ENCODE measurements at regions not wholly inside any gene's neighbourhood (a gene's known extent, or its start where the extent isn't known, plus 50 kb on each side); places are given as distances from the start of the nearest gene placed in this dataset.

DNA sequence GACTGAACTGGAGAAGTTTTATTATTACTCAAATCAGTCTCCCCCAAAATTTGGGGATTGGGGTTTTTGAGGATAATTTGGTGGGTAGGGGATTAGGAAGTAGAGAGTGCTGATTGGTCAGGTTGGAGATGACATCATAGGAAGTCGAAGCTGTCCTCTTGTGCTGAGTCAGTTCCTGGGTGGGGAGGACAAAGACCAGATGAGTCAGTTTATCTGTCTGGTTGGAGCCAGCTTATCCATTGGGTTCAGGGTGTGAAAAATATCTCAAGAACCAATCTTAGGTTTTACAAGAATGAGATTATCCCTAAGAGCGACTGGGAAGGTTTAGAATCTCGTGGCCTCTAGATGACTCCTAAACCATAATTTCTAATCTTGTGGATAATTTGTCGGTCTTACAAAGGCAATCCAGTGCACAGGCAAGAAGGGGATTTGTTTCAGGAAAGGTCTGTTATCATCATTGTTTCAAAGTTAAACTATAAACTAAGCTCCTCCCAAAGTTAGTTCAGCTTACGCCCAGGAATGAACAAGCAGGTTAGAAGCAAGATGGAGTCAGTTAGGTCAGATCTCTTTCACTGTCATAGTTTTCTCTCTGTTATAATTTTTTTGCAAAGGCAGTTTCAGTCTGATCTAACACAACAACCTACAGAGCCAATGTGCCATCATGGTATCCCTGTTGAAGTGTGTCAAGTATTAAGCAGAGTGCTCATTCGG is 274.5 kb downstream of the SLC7A11 start:
- CTCF ChIA-PET = no interaction called here
- no peak for DNase-seq
- 83% methylated on average over 1 of the region's 6 CpGs for WGBS (ENCODE audit: insufficient coverage)

DNA sequence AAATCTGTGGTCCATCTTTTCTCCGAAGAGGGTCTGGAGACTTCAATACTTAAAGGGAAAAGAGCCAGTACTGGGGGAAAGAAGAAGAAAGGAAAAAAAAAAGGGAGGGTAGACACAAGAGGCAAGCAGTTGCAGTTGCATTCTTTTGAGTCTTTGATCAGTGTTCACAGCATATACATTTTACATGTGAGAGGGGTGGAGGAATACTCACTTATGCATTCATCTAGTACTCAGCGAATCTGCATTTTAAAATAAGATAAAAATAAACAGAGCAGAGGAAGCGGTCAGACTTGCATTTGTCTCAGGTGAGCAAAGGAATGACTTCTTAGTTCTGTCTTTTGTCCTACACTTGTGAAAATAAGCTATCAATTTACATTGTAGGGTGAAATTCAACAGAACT is 275.6 kb downstream of the SLC7A11 start:
- H3K27ac Mint-ChIP-seq = no peak overlapping the region
- Histone ChIP-seq H3K9me3 (no peaks in the 10 kb centered on the region), H3K36me3 (ENCODE audit: control insufficient read depth in 2 of 2, extremely low read depth in 1 of 2, insufficient read depth in 1 of 2, low read length in 1 of 2) (no peaks in the 10 kb centered on the region), H3K4me1 (ENCODE audit: control insufficient read depth in 1 of 2, extremely low read depth in 1 of 2, insufficient read depth in 2 of 2, low read length in 2 of 2) (no peaks in the 10 kb centered on the region), H3K27me3 (replicated peaks in 1 of 2; ENCODE audit: control insufficient read depth in 2 of 2, extremely low read depth in 1 of 2, insufficient read depth in 2 of 2, low read length in 1 of 2) (no peaks in the 10 kb centered on the region), H3K27ac (ENCODE audit: low read length) (no peak overlapping the region), H3K4me3 (ENCODE audit: control insufficient read depth in 1 of 2, extremely low read depth in 1 of 2, low read length in 1 of 2) (no peak overlapping the region)
- ChIA-PET POLR2A (no interaction called here), CTCF (no interaction called here)
- ATAC-seq (replicated peaks in 1 of 4) = no peak
- DNase-seq = no peak
- peaks cover 8 to 28% (median 21%) of the 10 kb centered on the region in 3 donors for H3K9me3 Mint-ChIP-seq
- no peak overlapping the region for H3K4me3 Mint-ChIP-seq
- WGBS (ENCODE audit: insufficient coverage) = 88% methylated on average over 1 of the region's 3 CpGs
- H3K36me3 Mint-ChIP-seq = no peaks in the 10 kb centered on the region
- no peaks in the 10 kb centered on the region for H3K4me1 Mint-ChIP-seq
- no peaks in the 10 kb centered on the region for H3K27me3 Mint-ChIP-seq

More for the DNA sequence above, 274.5 kb downstream of the SLC7A11 start:
- no peaks in the 10 kb centered on the region for H3K27me3 Mint-ChIP-seq
- Histone ChIP-seq H3K4me1 (ENCODE audit: control insufficient read depth in 1 of 2, extremely low read depth in 1 of 2, insufficient read depth in 2 of 2, low read length in 2 of 2) (no peaks in the 10 kb centered on the region), H3K27ac (ENCODE audit: low read length) (no peak overlapping the region), H3K27me3 (replicated peaks in 1 of 2; ENCODE audit: control insufficient read depth in 2 of 2, extremely low read depth in 1 of 2, insufficient read depth in 2 of 2, low read length in 1 of 2) (no peaks in the 10 kb centered on the region), H3K4me3 (ENCODE audit: control insufficient read depth in 1 of 2, extremely low read depth in 1 of 2, low read length in 1 of 2) (no peak overlapping the region), H3K9me3 (no peaks in the 10 kb centered on the region), H3K36me3 (ENCODE audit: control insufficient read depth in 2 of 2, extremely low read depth in 1 of 2, insufficient read depth in 1 of 2, low read length in 1 of 2) (no peaks in the 10 kb centered on the region)
- POLR2A ChIA-PET = no interaction called here
- ATAC-seq (replicated peaks in 1 of 4) = no peak
- H3K4me1 Mint-ChIP-seq = no peaks in the 10 kb centered on the region
- no peaks in the 10 kb centered on the region for H3K36me3 Mint-ChIP-seq
- H3K4me3 Mint-ChIP-seq = no peak overlapping the region
- H3K27ac Mint-ChIP-seq = no peak overlapping the region
- H3K9me3 Mint-ChIP-seq = peaks cover 8 to 28% (median 22%) of the 10 kb centered on the region in 3 donors

DNA sequence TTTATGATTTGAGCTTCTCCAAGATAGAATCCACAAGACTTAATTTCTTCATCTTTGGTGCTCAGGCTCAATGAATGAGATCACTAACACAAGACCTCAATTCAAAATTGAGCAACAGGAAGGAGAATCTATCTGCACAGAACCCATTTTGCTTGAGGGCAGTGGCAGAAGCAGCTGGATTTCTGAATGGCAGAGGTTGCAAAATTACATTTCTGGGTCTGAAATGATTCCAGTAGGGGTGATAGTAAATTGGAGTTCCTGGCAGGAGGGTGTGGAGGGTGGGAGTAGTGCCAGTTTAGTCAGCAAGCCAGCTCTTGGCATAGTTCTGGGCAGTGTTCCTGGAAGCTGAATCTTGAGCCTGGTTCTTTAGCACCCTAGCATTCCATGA is 281.1 kb downstream of the SLC7A11 start:
- Mint-ChIP-seq H3K36me3 (no peaks in the 10 kb centered on the region), H3K4me3 (no peak overlapping the region), H3K27ac (no peak overlapping the region), H3K4me1 (no peaks in the 10 kb centered on the region), H3K9me3 (peaks cover 3 to 19% (median 7%) of the 10 kb centered on the region in 3 donors), H3K27me3 (no peaks in the 10 kb centered on the region)
- DNase-seq (no peak), ATAC-seq (replicated peaks in 1 of 4) (no peak)
- Histone ChIP-seq H3K4me3 (ENCODE audit: control insufficient read depth in 1 of 2, extremely low read depth in 1 of 2, low read length in 1 of 2) (no peak overlapping the region), H3K27me3 (replicated peaks in 1 of 2; ENCODE audit: control insufficient read depth in 2 of 2, extremely low read depth in 1 of 2, insufficient read depth in 2 of 2, low read length in 1 of 2) (no peaks in the 10 kb centered on the region), H3K4me1 (ENCODE audit: control insufficient read depth in 1 of 2, extremely low read depth in 1 of 2, insufficient read depth in 2 of 2, low read length in 2 of 2) (no peaks in the 10 kb centered on the region), H3K27ac (ENCODE audit: low read length) (no peak overlapping the region), H3K36me3 (ENCODE audit: control insufficient read depth in 2 of 2, extremely low read depth in 1 of 2, insufficient read depth in 1 of 2, low read length in 1 of 2) (no peaks in the 10 kb centered on the region), H3K9me3 (no peaks in the 10 kb centered on the region)
- CTCF ChIA-PET = no interaction called here
- POLR2A ChIA-PET = no interaction called here

DNA sequence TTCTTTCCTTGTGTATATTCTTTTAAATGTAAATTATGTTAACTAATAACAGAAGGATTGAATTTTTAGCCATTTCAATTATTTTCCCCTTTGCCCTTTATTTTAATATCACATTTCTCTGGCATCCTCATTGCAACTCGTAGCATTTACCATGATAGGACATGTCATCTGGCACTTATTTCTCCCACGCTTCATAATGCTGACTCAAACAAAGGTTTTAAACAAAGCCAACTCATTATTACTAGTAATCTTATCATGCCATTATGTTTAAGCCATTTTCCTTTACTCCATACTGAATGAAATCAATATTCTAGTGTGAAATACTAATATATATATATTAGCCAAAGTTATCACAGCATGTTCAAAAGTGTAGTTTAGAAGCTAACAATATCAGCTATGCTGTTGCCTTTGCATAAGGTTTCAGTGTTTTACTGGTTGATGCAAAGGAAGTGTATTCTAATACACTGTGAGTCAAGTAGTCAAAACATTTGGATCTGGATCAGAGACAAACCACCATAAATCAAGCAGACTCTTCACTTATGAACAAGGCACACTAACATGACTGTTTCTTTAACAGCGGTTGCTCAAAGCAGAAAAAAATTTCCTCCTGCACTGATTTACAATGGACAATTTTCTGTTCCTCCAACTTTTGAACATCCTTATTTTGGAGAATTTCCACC is 281.6 kb downstream of the SLC7A11 start:
- ChIA-PET CTCF (no interaction called here), POLR2A (no interaction called here)
- Mint-ChIP-seq H3K27me3 (no peaks in the 10 kb centered on the region), H3K27ac (no peak overlapping the region), H3K4me3 (no peak overlapping the region), H3K36me3 (no peaks in the 10 kb centered on the region), H3K9me3 (peaks cover 0 to 14% (median 5%) of the 10 kb centered on the region in 3 donors), H3K4me1 (no peaks in the 10 kb centered on the region)
- H3K27me3 ChIP-seq (replicated peaks in 1 of 2; ENCODE audit: control insufficient read depth in 2 of 2, extremely low read depth in 1 of 2, insufficient read depth in 2 of 2, low read length in 1 of 2) = no peaks in the 10 kb centered on the region
- no peak for DNase-seq
- 61% methylated on average over 3 of the region's 3 CpGs for WGBS (ENCODE audit: insufficient coverage)
- H3K9me3 ChIP-seq = no peaks in the 10 kb centered on the region
- no peaks in the 10 kb centered on the region for H3K36me3 ChIP-seq (ENCODE audit: control insufficient read depth in 2 of 2, extremely low read depth in 1 of 2, insufficient read depth in 1 of 2, low read length in 1 of 2)
- no peak overlapping the region for H3K27ac ChIP-seq (ENCODE audit: low read length)
- no peak overlapping the region for H3K4me3 ChIP-seq (ENCODE audit: control insufficient read depth in 1 of 2, extremely low read depth in 1 of 2, low read length in 1 of 2)
- H3K4me1 ChIP-seq (ENCODE audit: control insufficient read depth in 1 of 2, extremely low read depth in 1 of 2, insufficient read depth in 2 of 2, low read length in 2 of 2) = no peaks in the 10 kb centered on the region
- ATAC-seq (replicated peaks in 1 of 4) = no peak

DNA sequence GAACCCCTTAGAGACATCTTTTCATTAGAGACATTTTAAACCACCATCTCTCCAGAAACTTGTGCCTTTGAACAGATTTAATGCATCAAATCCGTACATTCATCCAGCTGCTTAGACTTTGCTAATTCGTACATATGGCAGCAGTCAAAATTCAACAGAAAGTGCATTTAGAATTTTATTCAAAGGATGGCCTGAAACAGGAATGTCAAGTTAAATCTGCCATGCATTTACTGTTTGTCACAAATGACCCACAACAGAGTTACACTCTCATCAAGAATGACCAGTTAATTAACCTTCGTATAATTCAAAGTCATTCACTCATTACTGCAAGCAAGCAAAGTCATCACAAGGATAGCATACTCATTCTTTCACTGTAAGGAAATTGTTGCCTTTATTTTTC is 284.3 kb downstream of the SLC7A11 start:
- Histone ChIP-seq H3K4me1 (ENCODE audit: control insufficient read depth in 1 of 2, extremely low read depth in 1 of 2, insufficient read depth in 2 of 2, low read length in 2 of 2) (no peaks in the 10 kb centered on the region), H3K9me3 (no peaks in the 10 kb centered on the region), H3K27me3 (replicated peaks in 1 of 2; ENCODE audit: control insufficient read depth in 2 of 2, extremely low read depth in 1 of 2, insufficient read depth in 2 of 2, low read length in 1 of 2) (no peaks in the 10 kb centered on the region), H3K4me3 (ENCODE audit: control insufficient read depth in 1 of 2, extremely low read depth in 1 of 2, low read length in 1 of 2) (no peak overlapping the region), H3K36me3 (ENCODE audit: control insufficient read depth in 2 of 2, extremely low read depth in 1 of 2, insufficient read depth in 1 of 2, low read length in 1 of 2) (no peaks in the 10 kb centered on the region), H3K27ac (ENCODE audit: low read length) (no peak overlapping the region)
- Mint-ChIP-seq H3K4me3 (no peak overlapping the region), H3K27me3 (no peaks in the 10 kb centered on the region), H3K27ac (no peak overlapping the region), H3K4me1 (no peaks in the 10 kb centered on the region), H3K36me3 (no peaks in the 10 kb centered on the region), H3K9me3 (peaks cover 5 to 16% (median 5%) of the 10 kb centered on the region in 3 donors)
- ChIA-PET POLR2A (no interaction called here), CTCF (no interaction called here)
- ATAC-seq (replicated peaks in 1 of 4) = no peak
- DNase-seq = no peak
- WGBS (ENCODE audit: insufficient coverage) = 81% methylated on average over 3 of the region's 3 CpGs

DNA sequence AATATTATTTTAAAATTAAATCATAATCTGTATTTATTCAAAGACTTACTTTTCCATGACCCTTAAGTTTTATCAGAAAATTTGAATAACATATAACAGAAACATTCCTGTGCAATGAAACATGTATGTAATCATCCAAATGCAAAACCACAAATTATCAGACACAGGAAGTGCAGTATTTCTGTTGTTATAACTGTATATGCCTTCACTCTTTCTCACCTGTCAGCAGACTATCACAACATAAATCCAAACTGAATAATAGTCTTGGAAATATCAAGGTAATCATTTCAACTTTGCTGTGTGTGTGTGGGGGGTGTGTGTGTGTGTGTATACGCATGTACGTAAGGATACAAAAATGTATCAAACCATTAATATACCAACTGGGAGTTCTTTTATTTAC is 285.9 kb downstream of the SLC7A11 start:
- H3K9me3 Mint-ChIP-seq = peaks cover 5 to 16% (median 7%) of the 10 kb centered on the region in 3 donors
- Histone ChIP-seq H3K9me3 (no peaks in the 10 kb centered on the region), H3K27me3 (replicated peaks in 1 of 2; ENCODE audit: control insufficient read depth in 2 of 2, extremely low read depth in 1 of 2, insufficient read depth in 2 of 2, low read length in 1 of 2) (no peaks in the 10 kb centered on the region), H3K4me3 (ENCODE audit: control insufficient read depth in 1 of 2, extremely low read depth in 1 of 2, low read length in 1 of 2) (no peak overlapping the region), H3K4me1 (ENCODE audit: control insufficient read depth in 1 of 2, extremely low read depth in 1 of 2, insufficient read depth in 2 of 2, low read length in 2 of 2) (no peaks in the 10 kb centered on the region), H3K36me3 (ENCODE audit: control insufficient read depth in 2 of 2, extremely low read depth in 1 of 2, insufficient read depth in 1 of 2, low read length in 1 of 2) (no peaks in the 10 kb centered on the region), H3K27ac (ENCODE audit: low read length) (no peak overlapping the region)
- no peaks in the 10 kb centered on the region for H3K27me3 Mint-ChIP-seq
- H3K4me1 Mint-ChIP-seq = no peaks in the 10 kb centered on the region
- no peak for DNase-seq
- H3K36me3 Mint-ChIP-seq = no peaks in the 10 kb centered on the region
- POLR2A ChIA-PET = no interaction called here
- H3K27ac Mint-ChIP-seq = no peak overlapping the region
- no CpG with 5 or more reads among the region's 2 CpGs for WGBS (ENCODE audit: insufficient coverage)
- no peak overlapping the region for H3K4me3 Mint-ChIP-seq
- ATAC-seq (replicated peaks in 1 of 4) = no peak
- CTCF ChIA-PET = no interaction called here
